Neural cell (in vitro differentiated cells): ENCODE measurements at regions not wholly inside any gene's neighbourhood (a gene's known extent, or its start where the extent isn't known, plus 50 kb on each side); places are given as distances from the start of the nearest gene placed in this dataset.

Experiments
- H2AFZ ChIP-seq: fragments of 200-600, 300-800 bp; sonication (generic), shearing (Covaris generic); 2 replicates; pipeline ENCODE4 v1.6.0; 2014; ENCODE audit warnings: low read depth, mild to moderate bottlenecking, antibody characterized with exemption, low read length, moderate library complexity
- H3F3A ChIP-seq: fragments of 200-600 bp; shearing (Covaris generic); 2 replicates; pipeline ENCODE4 v1.6.1; 2016; ENCODE audit warnings: mild to moderate bottlenecking, moderate library complexity, mixed read lengths, antibody characterized with exemption, low read length; ENCODE audit not compliant: insufficient read depth, poor library complexity, severe bottlenecking
- H3K27ac ChIP-seq: fragments of 200-600, 300-800 bp; sonication (generic), shearing (Covaris generic); 2 replicates; pipeline ENCODE4 v1.5.1; 2014; ENCODE audit warnings: mild to moderate bottlenecking, low read length, moderate library complexity
- H3K27me3 ChIP-seq: fragments of 300-800, 200-600 bp; sonication (generic), shearing (Covaris generic); 2 replicates; pipeline ENCODE4 v1.6.0; 2014; ENCODE audit warnings: mild to moderate bottlenecking, low read depth, low read length, moderate library complexity; ENCODE audit not compliant: insufficient read depth
- H3K36me3 ChIP-seq: fragments of 300-800, 200-600 bp; sonication (generic), shearing (Covaris generic); 2 replicates; pipeline ENCODE4 v1.5.1; 2014; ENCODE audit warnings: mild to moderate bottlenecking, antibody characterized with exemption, low read length, moderate library complexity; ENCODE audit not compliant: insufficient read depth
- H3K4me2 ChIP-seq: fragments of 300-800, 200-600 bp; sonication (generic), shearing (Covaris generic); 2 replicates; pipeline ENCODE4 v1.6.0; 2014; ENCODE audit warnings: mild to moderate bottlenecking, low read length
- H3K4me3 ChIP-seq: fragments of 300-800, 200-600 bp; sonication (generic), shearing (Covaris generic); 2 replicates; pipeline ENCODE4 v1.5.1; 2014; ENCODE audit warnings: mild to moderate bottlenecking, low read length, moderate library complexity
- H3K79me2 ChIP-seq: fragments of 200-600 bp; shearing (Covaris generic); replicated peaks from 2 replicates; pipeline ENCODE4 v1.6.0; 2014; ENCODE audit warnings: mild to moderate bottlenecking, low read length, moderate library complexity; ENCODE audit not compliant: insufficient read depth
- H3K9ac ChIP-seq: fragments of 300-800, 200-600 bp; sonication (generic), shearing (Covaris generic); 2 replicates; pipeline ENCODE4 v1.6.1; 2016; ENCODE audit warnings: mild to moderate bottlenecking, low read length, mixed read lengths
- H3K9me2 ChIP-seq: fragments of 200-600 bp; shearing (Covaris generic); 2 replicates; pipeline ENCODE4 v1.6.1; 2016; ENCODE audit warnings: mild to moderate bottlenecking, low read length, mixed read lengths; ENCODE audit not compliant: insufficient read depth
- H3K9me3 ChIP-seq: fragments of 200-600, 300-800 bp; sonication (generic), shearing (Covaris generic); 2 replicates; pipeline ENCODE4 v1.6.1; 2016; ENCODE audit warnings: mild to moderate bottlenecking, mixed run types, low read length, moderate library complexity, mixed read lengths
- H4K20me1 ChIP-seq: fragments of 200-600 bp; shearing (Covaris generic); 2 replicates; pipeline ENCODE4 v1.6.1; 2016; ENCODE audit warnings: mild to moderate bottlenecking, mixed run types; ENCODE audit not compliant: insufficient read depth
- EP300 ChIP-seq: fragments of 450-650 bp; conservative IDR thresholded peaks from 2 replicates; pipeline ENCODE4 v1.6.1; 2014; ENCODE audit warnings: antibody characterized with exemption, mild to moderate bottlenecking, moderate library complexity; ENCODE audit not compliant: poor library complexity, severe bottlenecking
- EZH2 ChIP-seq: fragments of 200-600, 300-800 bp; shearing (Covaris generic), sonication (generic); IDR thresholded peaks from 2 replicates; pipeline ENCODE4 v1.6.1; 2014; ENCODE audit warnings: antibody characterized with exemption, low read length, borderline replicate concordance, mild to moderate bottlenecking; ENCODE audit not compliant: insufficient read depth, poor library complexity, severe bottlenecking
- MXI1 ChIP-seq: fragments of 450-650 bp; conservative IDR thresholded peaks from 2 replicates; pipeline ENCODE4 v1.6.1; 2014; ENCODE audit warnings: antibody characterized with exemption, mild to moderate bottlenecking; ENCODE audit not compliant: poor library complexity, severe bottlenecking
- POLR2AphosphoS5 ChIP-seq: IDR thresholded peaks from 2 replicates; pipeline ENCODE4 v1.6.1; 2012
- RAD21 ChIP-seq: fragments of 450-650 bp; conservative IDR thresholded peaks from 2 replicates; pipeline ENCODE4 v1.6.1; 2014; ENCODE audit warnings: antibody characterized with exemption, mild to moderate bottlenecking, moderate library complexity
- SMC3 ChIP-seq: fragments of 450-650 bp; conservative IDR thresholded peaks from 2 replicates; pipeline ENCODE4 v1.6.1; 2014; ENCODE audit warnings: antibody characterized with exemption, mild to moderate bottlenecking, moderate library complexity; ENCODE audit not compliant: poor library complexity
- TAF1 ChIP-seq: IDR thresholded peaks from 2 replicates; pipeline ENCODE4 v1.6.1; 2012; ENCODE audit warnings: low read depth
- TF ChIP-seq, protein P1 (sequence below): IDR thresholded peaks from 2 replicates; pipeline ENCODE4 v1.6.1; 2012; ENCODE audit warnings: borderline replicate concordance
- TF ChIP-seq, protein P2 (sequence below): fragments of 450-650 bp; IDR thresholded peaks from 2 replicates; pipeline ENCODE4 v1.5.1; 2014; ENCODE audit warnings: antibody characterized with exemption, mild to moderate bottlenecking, moderate library complexity; ENCODE audit not compliant: poor library complexity, severe bottlenecking

DNA sequence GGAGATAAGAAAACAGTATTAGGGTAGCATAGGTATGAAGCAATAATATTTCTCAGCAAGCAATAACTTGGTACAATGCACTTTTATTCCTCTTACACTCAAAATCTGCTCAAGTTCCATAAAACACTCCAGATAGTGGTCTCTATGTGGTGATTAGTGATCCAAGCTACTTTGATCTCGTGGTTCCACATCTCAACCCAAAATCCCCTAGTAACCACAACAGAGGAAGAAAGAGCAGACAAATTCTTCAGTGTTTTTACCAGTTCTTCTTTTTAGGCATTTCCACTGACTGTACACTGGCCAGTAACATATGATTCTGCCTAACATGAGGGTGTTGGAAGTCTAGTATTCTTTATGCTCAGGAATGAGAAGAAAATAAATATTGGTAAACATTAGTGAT lies 309.0 kb upstream of the PTCHD4 start:
- no peaks in the 10 kb centered on the region for H3K27me3 ChIP-seq
- H4K20me1 ChIP-seq: no peaks in the 10 kb centered on the region
- H3F3A ChIP-seq: no peaks in the 10 kb centered on the region
- no peak overlapping the region for H3K4me2 ChIP-seq
- no peak overlapping the region for H3K9ac ChIP-seq
- H3K79me2 ChIP-seq: no peaks in the 10 kb centered on the region
- no peaks in the 10 kb centered on the region for H3K36me3 ChIP-seq
- H3K9me3 ChIP-seq: no peaks in the 10 kb centered on the region
- H2AFZ ChIP-seq: no peak overlapping the region
- no peaks in the 10 kb centered on the region for H3K9me2 ChIP-seq
- no peak overlapping the region for H3K4me3 ChIP-seq
- no peak overlapping the region for H3K27ac ChIP-seq
- TF ChIP-seq SMC3 (no peak), EP300 (no peak), TAF1 (no peak), POLR2AphosphoS5 (no peak), MXI1 (no peak), RAD21 (no peak), EZH2 (no peak)
- TF ChIP-seq, protein P1, sequence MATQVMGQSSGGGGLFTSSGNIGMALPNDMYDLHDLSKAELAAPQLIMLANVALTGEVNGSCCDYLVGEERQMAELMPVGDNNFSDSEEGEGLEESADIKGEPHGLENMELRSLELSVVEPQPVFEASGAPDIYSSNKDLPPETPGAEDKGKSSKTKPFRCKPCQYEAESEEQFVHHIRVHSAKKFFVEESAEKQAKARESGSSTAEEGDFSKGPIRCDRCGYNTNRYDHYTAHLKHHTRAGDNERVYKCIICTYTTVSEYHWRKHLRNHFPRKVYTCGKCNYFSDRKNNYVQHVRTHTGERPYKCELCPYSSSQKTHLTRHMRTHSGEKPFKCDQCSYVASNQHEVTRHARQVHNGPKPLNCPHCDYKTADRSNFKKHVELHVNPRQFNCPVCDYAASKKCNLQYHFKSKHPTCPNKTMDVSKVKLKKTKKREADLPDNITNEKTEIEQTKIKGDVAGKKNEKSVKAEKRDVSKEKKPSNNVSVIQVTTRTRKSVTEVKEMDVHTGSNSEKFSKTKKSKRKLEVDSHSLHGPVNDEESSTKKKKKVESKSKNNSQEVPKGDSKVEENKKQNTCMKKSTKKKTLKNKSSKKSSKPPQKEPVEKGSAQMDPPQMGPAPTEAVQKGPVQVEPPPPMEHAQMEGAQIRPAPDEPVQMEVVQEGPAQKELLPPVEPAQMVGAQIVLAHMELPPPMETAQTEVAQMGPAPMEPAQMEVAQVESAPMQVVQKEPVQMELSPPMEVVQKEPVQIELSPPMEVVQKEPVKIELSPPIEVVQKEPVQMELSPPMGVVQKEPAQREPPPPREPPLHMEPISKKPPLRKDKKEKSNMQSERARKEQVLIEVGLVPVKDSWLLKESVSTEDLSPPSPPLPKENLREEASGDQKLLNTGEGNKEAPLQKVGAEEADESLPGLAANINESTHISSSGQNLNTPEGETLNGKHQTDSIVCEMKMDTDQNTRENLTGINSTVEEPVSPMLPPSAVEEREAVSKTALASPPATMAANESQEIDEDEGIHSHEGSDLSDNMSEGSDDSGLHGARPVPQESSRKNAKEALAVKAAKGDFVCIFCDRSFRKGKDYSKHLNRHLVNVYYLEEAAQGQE: no peak
- TF ChIP-seq, protein P2, sequence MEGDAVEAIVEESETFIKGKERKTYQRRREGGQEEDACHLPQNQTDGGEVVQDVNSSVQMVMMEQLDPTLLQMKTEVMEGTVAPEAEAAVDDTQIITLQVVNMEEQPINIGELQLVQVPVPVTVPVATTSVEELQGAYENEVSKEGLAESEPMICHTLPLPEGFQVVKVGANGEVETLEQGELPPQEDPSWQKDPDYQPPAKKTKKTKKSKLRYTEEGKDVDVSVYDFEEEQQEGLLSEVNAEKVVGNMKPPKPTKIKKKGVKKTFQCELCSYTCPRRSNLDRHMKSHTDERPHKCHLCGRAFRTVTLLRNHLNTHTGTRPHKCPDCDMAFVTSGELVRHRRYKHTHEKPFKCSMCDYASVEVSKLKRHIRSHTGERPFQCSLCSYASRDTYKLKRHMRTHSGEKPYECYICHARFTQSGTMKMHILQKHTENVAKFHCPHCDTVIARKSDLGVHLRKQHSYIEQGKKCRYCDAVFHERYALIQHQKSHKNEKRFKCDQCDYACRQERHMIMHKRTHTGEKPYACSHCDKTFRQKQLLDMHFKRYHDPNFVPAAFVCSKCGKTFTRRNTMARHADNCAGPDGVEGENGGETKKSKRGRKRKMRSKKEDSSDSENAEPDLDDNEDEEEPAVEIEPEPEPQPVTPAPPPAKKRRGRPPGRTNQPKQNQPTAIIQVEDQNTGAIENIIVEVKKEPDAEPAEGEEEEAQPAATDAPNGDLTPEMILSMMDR: no peak

DNA sequence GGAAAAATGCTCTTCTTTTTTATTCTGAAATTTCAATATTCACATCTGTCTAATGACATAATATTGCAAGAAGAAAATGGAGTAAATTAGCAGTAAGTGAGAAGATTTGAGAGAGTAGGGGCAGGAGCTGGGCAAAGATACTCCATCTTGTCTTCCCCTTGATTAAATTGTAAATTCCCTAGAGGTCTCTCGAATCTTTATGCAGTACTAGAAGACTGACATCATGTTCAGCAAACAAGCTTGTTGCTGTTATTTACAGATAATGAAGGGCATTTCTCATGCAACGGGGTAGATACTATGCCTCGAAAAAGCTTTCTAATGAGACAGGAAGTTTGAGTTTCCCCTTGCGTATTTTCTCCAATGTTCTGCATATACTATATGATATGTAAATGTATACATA lies 306.9 kb upstream of the PTCHD4 start:
- no peak overlapping the region for H3K4me3 ChIP-seq
- H3K27me3 ChIP-seq: no peaks in the 10 kb centered on the region
- H3K36me3 ChIP-seq: no peaks in the 10 kb centered on the region
- no peaks in the 10 kb centered on the region for H3K9me3 ChIP-seq
- no peaks in the 10 kb centered on the region for H3K9me2 ChIP-seq
- no peaks in the 10 kb centered on the region for H3K79me2 ChIP-seq
- H3K27ac ChIP-seq: no peak overlapping the region
- H3K9ac ChIP-seq: no peak overlapping the region
- no peak for TF ChIP-seq POLR2AphosphoS5
- TF ChIP-seq EP300: no peak
- TF ChIP-seq RAD21: no peak
- TF ChIP-seq, protein P2: no peak
- no peak for TF ChIP-seq MXI1
- TF ChIP-seq EZH2: no peak
- TF ChIP-seq SMC3: no peak
- TF ChIP-seq TAF1: no peak
- TF ChIP-seq, protein P1: no peak
- no peak overlapping the region for H3K4me2 ChIP-seq
- H3F3A ChIP-seq: no peaks in the 10 kb centered on the region
- no peak overlapping the region for H2AFZ ChIP-seq
- no peaks in the 10 kb centered on the region for H4K20me1 ChIP-seq
